Endothelial cell of umbilical vein (primary cell): ENCODE measurements at regions not wholly inside any gene's neighbourhood (a gene's known extent, or its start where the extent isn't known, plus 50 kb on each side); places are given as distances from the start of the nearest gene placed in this dataset.

Experiments used
- BruUV-seq: library from RNA; stranded (reverse); fragments of 400-500 nt; replicated peaks from 2 replicates; lab custom pipeline; 2021; lab: Mats Ljungman, UMichigan
- CTCF ChIA-PET: fragments of 300-600, 350-600 bp; sonication (Branson Sonifier 250); formaldehyde crosslinking; loops from one replicate; lab custom pipeline; 2021; ENCODE audit warnings: antibody characterized with exemption, inconsistent platforms; lab: Charles Lee
- POLR2A ChIA-PET: fragments of 300-600, 350-600 bp; sonication (Branson Sonifier 250); formaldehyde crosslinking; loops from one replicate; lab custom pipeline; 2021; ENCODE audit warnings: antibody characterized with exemption, inconsistent platforms; lab: Charles Lee
- DNase-seq: peaks from one replicate; pipeline ENCODE4 v3.0.0-alpha.2; 2011; ENCODE audit warnings: low read depth, low spot score
- FAIRE-seq: peaks from 2 replicates; lab custom pipeline; 2011; peaks lifted over from hg19 to GRCh38; lab: Jason Lieb, UNC
- H2AFZ ChIP-seq: 2 replicates; pipeline ENCODE4 v1.6.0; 2012; ENCODE audit warnings: low read depth, low read length, control low read depth, inconsistent platforms
- H3K27ac ChIP-seq: 2 replicates; pipeline ENCODE4 v1.5.1; 2011; ENCODE audit warnings: low read depth, mild to moderate bottlenecking, control low read depth, low read length, moderate library complexity; ENCODE audit not compliant: insufficient read depth
- H3K27me3 ChIP-seq, 2 experiments: 2 replicates each; pipeline versions ENCODE4 v1.6.0 to v1.6.1; 2011; ENCODE audit warnings: low read length in 2 of 2, mixed read lengths in 1 of 2; ENCODE audit not compliant: control insufficient read depth in 2 of 2, insufficient read depth in 2 of 2
- H3K36me3 ChIP-seq, 2 experiments: 2 replicates in 1 of 2; 3 replicates in 1 of 2; pipeline ENCODE4 v1.5.1; 2011; ENCODE audit warnings: low read length in 2 of 2, mild to moderate bottlenecking in 1 of 2, moderate library complexity in 1 of 2; ENCODE audit not compliant: control insufficient read depth in 2 of 2, insufficient read depth in 2 of 2; ENCODE audit errors: extremely low read depth in 1 of 2
- H3K4me1 ChIP-seq: 3 replicates; pipeline ENCODE4 v1.5.1; 2011; ENCODE audit warnings: mild to moderate bottlenecking, low read length; ENCODE audit not compliant: control insufficient read depth, insufficient read depth; ENCODE audit errors: extremely low read depth
- H3K4me2 ChIP-seq: 2 replicates; pipeline ENCODE4 v1.6.1; 2011; ENCODE audit warnings: low read length, control low read depth, mixed read lengths; ENCODE audit not compliant: insufficient read depth
- H3K4me3 ChIP-seq, 3 experiments: fragments of 200-600 bp in 1 of 3; sonication (generic), shearing (Covaris generic) in 1 of 3; replicated peaks in 1 of 3; 2 replicates each; pipeline ENCODE4 v1.5.1; 2011 to 2016; ENCODE audit warnings: control low read depth in 3 of 3, low read length in 3 of 3, mild to moderate bottlenecking in 2 of 3, inconsistent platforms in 1 of 3, low read depth in 1 of 3, moderate library complexity in 1 of 3; ENCODE audit not compliant: insufficient read depth in 1 of 3
- H3K79me2 ChIP-seq: 2 replicates; pipeline ENCODE4 v1.6.0; 2012; ENCODE audit warnings: low read length, inconsistent platforms; ENCODE audit not compliant: control insufficient read depth, insufficient read depth
- H3K9ac ChIP-seq: replicated peaks from 2 replicates; pipeline ENCODE3; 2011; ENCODE audit warnings: low read length, control low read depth; ENCODE audit not compliant: insufficient read depth; ENCODE audit errors: extremely low read depth
- H3K9me1 ChIP-seq: replicated peaks from 3 replicates; pipeline ENCODE4 v1.6.0; 2011; ENCODE audit warnings: mild to moderate bottlenecking, low read length; ENCODE audit not compliant: control insufficient read depth, insufficient read depth; ENCODE audit errors: extremely low read depth
- H3K9me3 ChIP-seq: replicated peaks from 2 replicates; pipeline ENCODE4 v1.5.1; 2012; ENCODE audit warnings: low read length, inconsistent platforms; ENCODE audit not compliant: control insufficient read depth, insufficient read depth
- H4K20me1 ChIP-seq: replicated peaks from 2 replicates; pipeline ENCODE3; 2011; ENCODE audit warnings: mild to moderate bottlenecking, low read length; ENCODE audit not compliant: control insufficient read depth, insufficient read depth; ENCODE audit errors: extremely low read depth
- CTCF ChIP-seq, 2 donors: IDR thresholded peaks; 1 replicate in 1 of 2; 2 replicates in 1 of 2; pipeline ENCODE4 v1.5.1; 2011; ENCODE audit warnings: low read length in 2 of 2, mild to moderate bottlenecking in 2 of 2, moderate library complexity in 2 of 2, control low read depth in 1 of 2, inconsistent platforms in 1 of 2, low read depth in 1 of 2; ENCODE audit not compliant: insufficient read depth in 1 of 2; ENCODE audit errors: extremely low read depth in 1 of 2
- EZH2 ChIP-seq: IDR thresholded peaks from 2 replicates; pipeline ENCODE4 v1.6.1; 2012; ENCODE audit warnings: borderline replicate concordance, low read depth, mild to moderate bottlenecking, moderate library complexity, low read length, inconsistent platforms; ENCODE audit not compliant: severe bottlenecking
- FOS ChIP-seq: IDR thresholded peaks from 2 replicates; pipeline ENCODE4 v1.6.1; 2011; ENCODE audit warnings: mild to moderate bottlenecking, low read length, moderate library complexity, borderline replicate concordance; ENCODE audit not compliant: insufficient read depth
- GATA2 ChIP-seq: IDR thresholded peaks from 2 replicates; pipeline ENCODE4 v1.7.0; 2011; ENCODE audit warnings: low read depth, mild to moderate bottlenecking, moderate library complexity, mixed read lengths, low read length; ENCODE audit not compliant: insufficient read length, insufficient read depth
- MYC ChIP-seq: IDR thresholded peaks from one replicate; pipeline ENCODE4 v1.6.1; 2011; ENCODE audit warnings: mild to moderate bottlenecking, low read depth, low read length
- dilution Hi-C: fragments of 300-500 bp; cut with MboI; formaldehyde crosslinking; loops from one replicate; pipeline ENCODE4 v1.15.0; 2019; ENCODE audit warnings: low sequenced_read_pairs; ENCODE audit not compliant: extremely low pct_ligation_motif_present
- intact Hi-C: fragments of 100-400 bp; cut with micrococcal nuclease; formaldehyde crosslinking; loops from one replicate; pipeline ENCODE4 v1.10.0; 2022

- Histone ChIP-seq H4K20me1 (no peaks in the 10 kb centered on the region), H2AFZ (peak overlapping the region; percentile 0), H3K9me1 (no peaks in the 10 kb centered on the region), H3K36me3 (no peaks in the 10 kb centered on the region), H3K4me1 (peaks cover 11% of the 10 kb centered on the region), H3K27ac (no peak overlapping the region), H3K4me3 (no peak overlapping the region), H3K27me3 (no peaks in the 10 kb centered on the region), H3K79me2 (no peaks in the 10 kb centered on the region), H3K4me2 (no peak overlapping the region), H3K9me3 (no peaks in the 10 kb centered on the region), H3K9ac (no peak overlapping the region)
- ChIA-PET POLR2A (no interaction called here), CTCF (interaction anchor here (1.6 kb wide), 1 partner anchor 12 kb away, joined by 5 read pairs; no protein-coding TSS in a partner anchor)
- peak; percentile 17 for DNase-seq
- dilution Hi-C loops, result no loop called here
- BruUV-seq, result no TSS peak
- no peak for TF ChIP-seq FOS
- TF ChIP-seq CTCF (IDR thresholded peaks at IDR 0.05; ENCODE audit: extremely low read depth in 1 of 2, insufficient read depth in 1 of 2, low read depth in 1 of 2, low read length in 2 of 2), result no peak
- no peak for TF ChIP-seq MYC
- TF ChIP-seq GATA2, result no peak
- no peak for TF ChIP-seq EZH2
- intact Hi-C loops, result no loop called here
- FAIRE-seq, result no peak
These were observed 58.8 kb upstream of the RDX start for GRCh38 chr11:110355011-110355744.
